IPS-20b (cell line): ENCODE measurements at regions not wholly inside any gene's neighbourhood (a gene's known extent, or its start where the extent isn't known, plus 50 kb on each side); places are given as distances from the start of the nearest gene placed in this dataset.

Source experiments
- H3K27ac ChIP-seq: one replicate; pipeline ENCODE4 v1.5.1; 2013; ENCODE audit warnings: low read length
- H3K27me3 ChIP-seq: 2 replicates; pipeline ENCODE4 v1.6.1; 2013; ENCODE audit warnings: mild to moderate bottlenecking, low read length, inconsistent platforms; ENCODE audit not compliant: insufficient read depth
- H3K36me3 ChIP-seq: 2 replicates; pipeline ENCODE4 v1.6.1; 2013; ENCODE audit warnings: low read depth, mild to moderate bottlenecking, inconsistent platforms, low read length, moderate library complexity; ENCODE audit not compliant: insufficient read depth
- H3K4me1 ChIP-seq: 2 replicates; pipeline ENCODE4 v1.6.1; 2013; ENCODE audit warnings: mild to moderate bottlenecking, control low read depth, inconsistent platforms, low read length, moderate library complexity; ENCODE audit not compliant: insufficient read depth
- H3K4me3 ChIP-seq: 2 replicates; pipeline ENCODE4 v1.5.1; 2013; ENCODE audit warnings: mild to moderate bottlenecking, low read length, inconsistent platforms
- H3K9ac ChIP-seq: 2 replicates; pipeline ENCODE4 v1.6.1; 2013; ENCODE audit warnings: low read depth, mild to moderate bottlenecking, inconsistent platforms, low read length, moderate library complexity
- H3K9me3 ChIP-seq: 2 replicates; pipeline ENCODE4 v1.6.1; 2013; ENCODE audit warnings: mild to moderate bottlenecking, low read depth, low read length, inconsistent platforms; ENCODE audit not compliant: insufficient read depth

DNA sequence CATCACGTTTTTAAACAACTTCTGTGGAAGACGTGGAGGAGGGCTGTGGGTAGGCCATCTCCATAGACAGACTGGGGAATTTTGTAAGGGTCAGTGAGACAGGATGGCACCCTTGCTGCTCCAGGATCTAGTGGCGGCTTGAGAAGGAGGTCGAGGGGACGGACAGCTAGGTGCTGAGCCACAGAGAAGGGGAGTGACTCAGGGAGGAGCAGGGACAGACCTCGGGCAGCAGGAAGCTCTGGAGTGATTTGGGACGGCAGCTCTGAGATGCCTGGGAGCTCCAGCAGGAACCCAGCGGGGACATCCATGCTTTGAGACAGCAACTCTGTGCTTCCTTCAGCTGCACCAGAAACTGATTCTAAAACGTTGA lies 169.1 kb upstream of the SOX1 start:
- Histone ChIP-seq H3K27ac (no peak overlapping the region), H3K36me3 (no peaks in the 10 kb centered on the region), H3K4me3 (no peak overlapping the region), H3K27me3 (peaks cover 33% of the 10 kb centered on the region), H3K9me3 (no peaks in the 10 kb centered on the region), H3K4me1 (peaks cover 3% of the 10 kb centered on the region; the same call in 1 of the 2 replicates), H3K9ac (no peak overlapping the region)

GRCh38 chr13:111898956-111899713 lies 167.8 kb upstream of the SOX1 start:
- H3K4me3 ChIP-seq: no peak overlapping the region
- no peaks in the 10 kb centered on the region for H3K36me3 ChIP-seq
- H3K27me3 ChIP-seq: peaks cover 20% of the 10 kb centered on the region
- no peak overlapping the region for H3K27ac ChIP-seq
- no peak overlapping the region for H3K9ac ChIP-seq
- no peaks in the 10 kb centered on the region for H3K9me3 ChIP-seq
- peaks cover 3% of the 10 kb centered on the region; the same call in 1 of the 2 replicates for H3K4me1 ChIP-seq

- H3K4me1 ChIP-seq: no peaks in the 10 kb centered on the region
- H3K4me3 ChIP-seq: no peak overlapping the region
- no peak overlapping the region for H3K9ac ChIP-seq
- H3K27me3 ChIP-seq: peaks cover 13% of the 10 kb centered on the region
- H3K9me3 ChIP-seq: no peaks in the 10 kb centered on the region
- H3K36me3 ChIP-seq: no peaks in the 10 kb centered on the region
- H3K27ac ChIP-seq: no peak overlapping the region
These were observed 167.1 kb upstream of the SOX1 start for GRCh38 chr13:111899714-111900389.

DNA sequence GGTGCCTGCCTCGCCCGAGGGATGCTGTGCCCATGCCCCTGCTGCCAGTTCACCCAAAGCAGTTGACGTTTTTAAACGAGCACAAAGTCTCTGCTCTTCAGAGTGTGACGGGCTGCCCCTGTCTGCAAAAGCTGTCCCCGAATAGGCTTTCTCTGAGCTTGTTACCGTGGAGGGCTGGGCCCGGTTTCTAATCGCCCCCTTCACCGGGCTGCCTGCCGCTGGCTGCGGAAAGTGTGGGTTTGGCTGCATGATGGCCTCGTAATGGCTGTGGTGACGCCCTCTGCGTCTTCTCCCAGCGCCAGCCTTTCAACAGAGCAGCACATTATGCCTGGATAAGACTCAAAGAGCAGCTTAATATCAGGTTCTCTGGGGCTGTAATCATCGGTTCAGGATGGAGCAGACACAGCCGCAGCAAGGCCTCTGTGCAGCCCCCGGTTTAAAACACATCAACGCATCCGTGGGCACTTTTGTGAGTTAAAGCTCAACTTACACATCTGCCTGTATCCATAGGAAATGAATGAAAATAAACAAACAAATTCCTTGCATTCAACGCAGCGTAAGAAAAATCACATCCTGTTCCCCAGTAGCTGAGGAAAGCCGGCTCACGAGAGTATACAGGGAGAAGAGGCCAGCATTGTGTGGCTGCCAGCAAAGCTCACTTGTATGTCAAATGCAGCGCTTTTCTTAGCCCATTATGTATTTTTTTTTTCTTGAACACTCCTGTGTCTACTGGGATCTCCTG lies 166.4 kb upstream of the SOX1 start:
- Histone ChIP-seq H3K9ac (no peak overlapping the region), H3K4me3 (no peak overlapping the region), H3K27ac (no peak overlapping the region), H3K9me3 (no peaks in the 10 kb centered on the region), H3K4me1 (no peaks in the 10 kb centered on the region), H3K36me3 (no peaks in the 10 kb centered on the region), H3K27me3 (peaks cover 6% of the 10 kb centered on the region; the same call in 1 of the 2 replicates)

- no peaks in the 10 kb centered on the region for H3K4me1 ChIP-seq
- H3K27ac ChIP-seq: no peak overlapping the region
- H3K36me3 ChIP-seq: no peaks in the 10 kb centered on the region
- H3K4me3 ChIP-seq: no peak overlapping the region
- no peaks in the 10 kb centered on the region for H3K9me3 ChIP-seq
- H3K9ac ChIP-seq: no peak overlapping the region
- H3K27me3 ChIP-seq: no peaks in the 10 kb centered on the region; the same call in 1 of the 2 replicates
These were observed 165.6 kb upstream of the SOX1 start for GRCh38 chr13:111901267-111901915.

- H3K36me3 ChIP-seq: no peaks in the 10 kb centered on the region
- no peaks in the 10 kb centered on the region for H3K27me3 ChIP-seq
- H3K4me3 ChIP-seq: no peak overlapping the region
- no peak overlapping the region for H3K27ac ChIP-seq
- no peaks in the 10 kb centered on the region for H3K9me3 ChIP-seq
- no peak overlapping the region for H3K9ac ChIP-seq
- no peaks in the 10 kb centered on the region for H3K4me1 ChIP-seq
These were observed 164.2 kb upstream of the SOX1 start for GRCh38 chr13:111902726-111903125.

- Histone ChIP-seq H3K27ac (no peak overlapping the region), H3K9me3 (no peaks in the 10 kb centered on the region)
These were observed 163.8 kb upstream of the SOX1 start for GRCh38 chr13:111903143-111903542.

GRCh38 chr13:111904166-111904565 lies 162.8 kb upstream of the SOX1 start:
- Histone ChIP-seq H3K9me3 (no peaks in the 10 kb centered on the region), H3K4me1 (no peaks in the 10 kb centered on the region), H3K36me3 (no peaks in the 10 kb centered on the region), H3K27me3 (no peaks in the 10 kb centered on the region), H3K27ac (no peak overlapping the region), H3K4me3 (no peak overlapping the region), H3K9ac (no peak overlapping the region)

More at GRCh38 chr13:111903143-111903542, 163.8 kb upstream of the SOX1 start:
- Histone ChIP-seq H3K4me3 (no peak overlapping the region), H3K27me3 (no peaks in the 10 kb centered on the region), H3K9ac (no peak overlapping the region), H3K36me3 (no peaks in the 10 kb centered on the region), H3K4me1 (no peaks in the 10 kb centered on the region)

DNA sequence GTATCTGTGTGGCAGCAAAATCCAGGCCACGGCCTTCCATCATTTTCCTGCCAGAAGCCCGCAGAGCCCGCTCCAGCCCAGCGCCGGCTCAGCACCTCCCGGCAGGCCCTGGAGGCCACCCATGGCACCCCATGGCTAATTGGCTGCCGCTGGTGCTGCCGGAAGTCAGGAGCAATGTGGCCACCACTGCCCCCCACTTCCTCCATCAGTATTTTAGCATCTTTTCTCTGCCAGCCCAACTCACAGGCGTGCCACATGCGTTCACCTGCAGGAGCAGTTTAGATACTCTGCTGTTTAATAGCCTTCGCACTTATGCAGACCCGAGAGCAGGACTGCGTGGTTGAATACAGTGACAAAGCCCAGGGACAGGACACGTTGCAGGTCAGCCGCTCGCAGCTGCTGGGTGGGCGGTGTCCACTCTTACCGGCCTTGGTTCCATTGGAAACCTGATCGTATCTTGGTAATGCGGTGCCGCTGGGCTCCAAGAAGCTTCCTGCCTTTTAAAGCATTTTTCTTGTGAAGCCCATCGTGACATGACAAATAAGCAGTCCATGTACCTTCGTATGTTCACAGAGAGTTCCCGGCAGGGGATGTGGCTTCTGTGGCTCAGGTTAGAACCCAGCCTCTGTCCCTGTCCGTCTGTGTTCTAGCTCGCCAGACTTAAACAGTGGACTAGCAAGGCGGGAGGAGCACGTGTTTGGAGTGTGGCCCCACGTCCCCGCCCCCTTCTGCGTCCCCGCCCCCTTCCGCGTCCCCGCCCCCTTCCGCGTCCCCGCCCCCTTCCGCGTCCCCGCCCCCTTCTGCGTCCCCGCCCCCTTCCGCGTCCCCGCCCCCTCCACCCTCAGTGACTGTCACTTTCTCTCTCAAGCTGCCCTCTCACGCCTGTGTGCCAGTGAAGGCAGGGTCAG lies 162.0 kb upstream of the SOX1 start:
- H3K27me3 ChIP-seq: no peaks in the 10 kb centered on the region
- no peak overlapping the region for H3K9ac ChIP-seq
- no peak overlapping the region for H3K4me3 ChIP-seq
- H3K36me3 ChIP-seq: no peaks in the 10 kb centered on the region
- H3K4me1 ChIP-seq: no peaks in the 10 kb centered on the region
- no peaks in the 10 kb centered on the region for H3K9me3 ChIP-seq
- no peak overlapping the region for H3K27ac ChIP-seq

DNA sequence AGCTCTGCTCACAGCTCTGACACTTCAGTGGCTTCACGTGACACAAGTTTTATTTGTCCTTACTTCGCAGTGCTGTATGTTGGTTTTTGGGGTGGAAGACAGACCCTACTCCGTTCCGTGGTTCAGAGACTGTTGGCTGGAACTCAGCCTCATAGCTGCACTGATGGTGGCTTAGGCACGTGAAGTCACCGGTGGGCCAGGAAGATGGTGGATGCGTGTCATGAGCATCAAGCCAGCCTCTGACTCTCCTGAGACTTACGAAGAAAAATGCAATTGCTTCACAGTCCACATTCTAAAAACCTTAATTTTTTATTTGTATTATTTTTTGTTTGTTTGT lies 161.4 kb upstream of the SOX1 start:
- no peak overlapping the region for H3K4me3 ChIP-seq
- H3K4me1 ChIP-seq: no peaks in the 10 kb centered on the region
- H3K36me3 ChIP-seq: no peaks in the 10 kb centered on the region
- H3K27me3 ChIP-seq: no peaks in the 10 kb centered on the region
- H3K9ac ChIP-seq: no peak overlapping the region
- no peak overlapping the region for H3K27ac ChIP-seq
- no peaks in the 10 kb centered on the region for H3K9me3 ChIP-seq

- H3K9me3 ChIP-seq: no peaks in the 10 kb centered on the region
- H3K27me3 ChIP-seq: no peaks in the 10 kb centered on the region
- H3K4me1 ChIP-seq: no peaks in the 10 kb centered on the region
- no peak overlapping the region for H3K27ac ChIP-seq
- H3K36me3 ChIP-seq: no peaks in the 10 kb centered on the region
- H3K4me3 ChIP-seq: no peak overlapping the region
- no peak overlapping the region for H3K9ac ChIP-seq
These were observed 160.6 kb upstream of the SOX1 start for GRCh38 chr13:111906306-111906705.
